Right lobe of liver (tissue), 6 donors: ENCODE measurements at regions not wholly inside any gene's neighbourhood (a gene's known extent, or its start where the extent isn't known, plus 50 kb on each side); places are given as distances from the start of the nearest gene placed in this dataset.

Source experiments
- ATAC-seq, 4 donors: fragments of 200-7000 bp; cut with Tn5 transposase; one replicate each; pipeline ENCODE4 v1.9.1; 2020; ENCODE audit warnings: mild to moderate bottlenecking in 4 of 4, moderate library complexity in 4 of 4
- DNase-seq, 3 donors: peaks; one replicate each; pipeline ENCODE4 v3.0.0-alpha.2; 2020
- H3K27ac ChIP-seq, 3 donors: fragments of 200-600 bp; one replicate each; pipeline ENCODE4 v1.8.0; 2022
- H3K27me3 ChIP-seq, 2 donors: fragments of 200-600 bp; one replicate each; pipeline ENCODE4 v1.8.0; 2022
- H3K36me3 ChIP-seq, 4 donors: fragments of 200-600 bp; sonication (generic) in 1 of 4; one replicate each; pipeline versions ENCODE4 v1.5.1 to v1.8.0; 2017 to 2022; ENCODE audit warnings: control low read depth in 1 of 4
- H3K4me1 ChIP-seq, 4 donors: fragments of 200-600 bp; sonication (generic) in 1 of 4; one replicate each; pipeline versions ENCODE4 v1.5.1 to v1.8.0; 2017 to 2022; ENCODE audit warnings: control low read depth in 1 of 4
- H3K4me3 ChIP-seq, 3 donors: fragments of 200-600 bp; one replicate each; pipeline ENCODE4 v1.8.0; 2022
- H3K9me3 ChIP-seq, 4 donors: fragments of 200-600 bp; sonication (generic) in 1 of 4; one replicate each; pipeline versions ENCODE4 v1.5.1 to v1.8.0; 2017 to 2022; ENCODE audit warnings: control low read depth in 1 of 4
- POLR2A ChIP-seq: fragments of 450-650 bp; IDR thresholded peaks from one replicate; pipeline ENCODE4 v1.6.1; 2017; ENCODE audit warnings: antibody characterized with exemption, mild to moderate bottlenecking
- WGBS: methylation state at CpG from one replicate; pipeline ENCODE4 v1.1.6; 2018; ENCODE audit warnings: low coverage, low lambda C conversion rate; ENCODE audit not compliant: insufficient coverage; ENCODE audit errors: missing lambda C conversion rate; 5-methylcytosine and 5-hydroxymethylcytosine counted together
- intact Hi-C, 2 donors: fragments of 100-400 bp; cut with DNase I; formaldehyde crosslinking; loops; one replicate each; pipeline versions ENCODE4 v1.11.2 to v1.14.1; 2022
- TF ChIP-seq, protein P1 (sequence below), 4 donors: fragments of 200-600 bp in 3 of 4; fragments of 450-650 bp in 1 of 4; IDR thresholded peaks; one replicate each; pipeline versions ENCODE4 v1.5.1 to v1.8.0; 2016 to 2022; ENCODE audit warnings: antibody characterized with exemption in 4 of 4, mild to moderate bottlenecking in 2 of 4
- donor health status: DM: no; HTN: yes; CAD: no.
- donor health status: DM: no; HTN: no; CAD: no.
- donor health status: DM: no; HTN: no; CAD: no.
- donor health status: DM: no; HTN: yes; CAD: no.
- donor health status: DM: no; HTN: yes; CAD: no.

DNA sequence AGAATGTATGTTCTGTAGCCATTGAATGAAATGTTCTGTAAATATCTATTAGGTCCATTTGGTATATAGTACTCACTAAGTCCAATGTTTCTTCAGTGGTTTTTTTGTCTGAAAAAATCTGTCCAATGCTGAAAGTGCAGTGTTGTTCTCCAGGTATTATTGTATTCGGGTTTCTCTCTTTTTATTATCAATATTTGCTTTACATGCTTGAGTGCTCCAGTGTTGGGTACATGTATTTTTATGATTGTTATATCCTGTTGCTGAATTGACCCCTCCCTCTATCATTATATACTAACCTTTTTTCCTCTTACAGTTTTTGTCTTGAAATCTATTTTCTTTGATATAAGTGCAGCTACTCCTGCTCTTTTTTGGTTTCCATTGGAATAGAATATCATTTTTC is 382.2 kb downstream of the CCER1 start:
- Histone ChIP-seq H3K9me3 (no peaks in the 10 kb centered on the region), H3K4me1 (no peaks in the 10 kb centered on the region), H3K4me3 (no peak overlapping the region), H3K36me3 (no peaks in the 10 kb centered on the region), H3K27ac (no peak overlapping the region), H3K27me3 (no peaks in the 10 kb centered on the region)
- WGBS: 16% methylated on average over 1 of the region's 1 CpG
- ATAC-seq (no peak), DNase-seq (no peak)
- intact Hi-C loops: no loop called here
- TF ChIP-seq, protein P1, sequence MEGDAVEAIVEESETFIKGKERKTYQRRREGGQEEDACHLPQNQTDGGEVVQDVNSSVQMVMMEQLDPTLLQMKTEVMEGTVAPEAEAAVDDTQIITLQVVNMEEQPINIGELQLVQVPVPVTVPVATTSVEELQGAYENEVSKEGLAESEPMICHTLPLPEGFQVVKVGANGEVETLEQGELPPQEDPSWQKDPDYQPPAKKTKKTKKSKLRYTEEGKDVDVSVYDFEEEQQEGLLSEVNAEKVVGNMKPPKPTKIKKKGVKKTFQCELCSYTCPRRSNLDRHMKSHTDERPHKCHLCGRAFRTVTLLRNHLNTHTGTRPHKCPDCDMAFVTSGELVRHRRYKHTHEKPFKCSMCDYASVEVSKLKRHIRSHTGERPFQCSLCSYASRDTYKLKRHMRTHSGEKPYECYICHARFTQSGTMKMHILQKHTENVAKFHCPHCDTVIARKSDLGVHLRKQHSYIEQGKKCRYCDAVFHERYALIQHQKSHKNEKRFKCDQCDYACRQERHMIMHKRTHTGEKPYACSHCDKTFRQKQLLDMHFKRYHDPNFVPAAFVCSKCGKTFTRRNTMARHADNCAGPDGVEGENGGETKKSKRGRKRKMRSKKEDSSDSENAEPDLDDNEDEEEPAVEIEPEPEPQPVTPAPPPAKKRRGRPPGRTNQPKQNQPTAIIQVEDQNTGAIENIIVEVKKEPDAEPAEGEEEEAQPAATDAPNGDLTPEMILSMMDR (IDR thresholded peaks at IDR 0.05): no peak
- TF ChIP-seq POLR2A: no peak

DNA sequence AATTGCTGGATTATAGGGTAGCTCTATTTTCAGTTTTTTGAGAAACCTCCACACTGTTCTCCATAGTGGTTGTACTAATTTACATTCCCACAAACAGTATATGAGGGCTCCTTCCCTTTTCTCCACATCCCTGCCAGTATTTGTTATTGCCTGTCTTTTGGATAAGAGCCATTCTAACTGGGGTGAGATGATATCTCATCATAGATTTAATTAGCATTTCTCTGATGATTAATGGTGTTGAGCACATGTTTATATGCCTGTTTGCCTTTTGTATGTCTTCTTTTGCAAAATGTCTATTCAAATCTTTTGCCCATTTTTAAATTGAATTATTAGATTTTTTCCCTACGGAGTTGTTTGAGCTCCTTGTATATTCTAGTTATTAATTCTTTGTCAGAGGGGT is 385.3 kb downstream of the CCER1 start:
- Histone ChIP-seq H3K27ac (no peak overlapping the region), H3K4me3 (no peak overlapping the region), H3K36me3 (no peaks in the 10 kb centered on the region), H3K9me3 (no peaks in the 10 kb centered on the region), H3K27me3 (no peaks in the 10 kb centered on the region), H3K4me1 (no peaks in the 10 kb centered on the region)
- TF ChIP-seq, protein P1 (IDR thresholded peaks at IDR 0.05): no peak
- TF ChIP-seq POLR2A: no peak
- 88% methylated on average over 1 of the region's 1 CpG for WGBS
- no peak for DNase-seq
- intact Hi-C loops: no loop called here
- ATAC-seq: no peak

DNA sequence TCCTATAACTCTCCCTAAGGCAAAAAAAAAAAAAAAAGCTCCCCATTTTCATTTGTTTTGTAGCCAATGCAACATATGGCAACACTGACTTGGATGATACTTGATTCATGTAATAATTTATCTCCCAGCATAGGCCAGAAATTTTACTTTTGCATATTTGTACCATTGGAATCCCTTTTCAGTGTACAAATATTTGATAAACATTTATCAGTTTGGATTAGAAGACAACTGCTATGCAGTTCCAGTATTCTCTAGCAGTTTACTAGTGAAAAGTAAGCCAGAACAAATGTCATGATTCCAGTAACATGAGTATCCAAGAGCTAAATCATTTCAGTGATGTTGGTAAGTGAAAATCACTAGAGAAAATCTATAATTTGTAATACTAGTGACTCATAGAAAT is 392.3 kb downstream of the CCER1 start:
- Histone ChIP-seq H3K27me3 (no peaks in the 10 kb centered on the region), H3K27ac (no peak overlapping the region), H3K4me3 (no peak overlapping the region), H3K36me3 (no peaks in the 10 kb centered on the region), H3K9me3 (no peaks in the 10 kb centered on the region), H3K4me1 (no peaks in the 10 kb centered on the region)
- DNase-seq (no peak), ATAC-seq (no peak)
- TF ChIP-seq POLR2A: no peak
- TF ChIP-seq, protein P1 (IDR thresholded peaks at IDR 0.05): no peak
- intact Hi-C loops: no loop called here

DNA sequence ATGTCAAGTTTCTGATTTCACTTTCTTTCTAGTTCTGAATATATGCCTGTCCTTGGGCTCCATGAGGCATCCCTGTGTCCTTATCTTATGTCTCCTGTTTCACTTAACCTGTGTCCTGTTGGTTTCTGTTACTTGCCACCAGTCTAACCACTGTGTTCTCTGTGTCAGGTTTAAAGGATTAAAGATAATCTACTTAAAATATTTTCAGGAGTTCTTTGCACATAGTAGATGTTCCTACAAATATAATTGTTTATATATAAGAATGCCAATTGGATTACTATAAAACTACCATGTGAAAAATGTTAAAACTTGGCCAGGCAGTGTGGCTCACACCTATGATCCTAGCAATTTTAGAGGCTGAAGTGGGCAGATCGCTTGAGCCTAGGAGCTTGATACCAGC is 406.4 kb downstream of the CCER1 start:
- Histone ChIP-seq H3K9me3 (no peaks in the 10 kb centered on the region), H3K36me3 (no peaks in the 10 kb centered on the region), H3K4me1 (no peaks in the 10 kb centered on the region), H3K4me3 (no peak overlapping the region), H3K27ac (no peak overlapping the region), H3K27me3 (no peaks in the 10 kb centered on the region)
- DNase-seq (no peak), ATAC-seq (no peak)
- 86% methylated on average over 1 of the region's 1 CpG for WGBS
- intact Hi-C loops: no loop called here
- TF ChIP-seq POLR2A: no peak
- TF ChIP-seq, protein P1 (IDR thresholded peaks at IDR 0.05): no peak

DNA sequence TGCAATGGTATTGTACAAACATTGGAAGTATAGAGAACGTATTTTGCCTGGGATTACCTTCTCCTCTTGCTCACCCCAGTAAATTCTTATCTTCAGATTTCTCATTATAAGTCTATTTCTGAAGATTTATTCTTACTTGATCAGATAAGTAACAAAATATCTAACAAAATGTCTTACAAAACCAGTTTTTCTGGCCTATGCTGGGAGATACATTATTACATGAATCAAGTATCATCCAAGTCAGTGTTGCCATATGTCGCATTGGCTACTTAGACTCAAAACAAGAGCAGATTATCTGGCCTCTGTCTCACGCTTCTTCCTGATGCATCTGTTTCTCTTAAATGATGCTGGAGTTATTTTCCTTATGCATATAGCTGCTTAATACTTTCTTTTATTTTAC is 408.5 kb downstream of the CCER1 start:
- no peak for ATAC-seq

More for the DNA sequence above, 408.5 kb downstream of the CCER1 start:
- no peak for DNase-seq
- H3K9me3 ChIP-seq: no peaks in the 10 kb centered on the region
- H3K4me3 ChIP-seq: no peak overlapping the region
- H3K4me1 ChIP-seq: no peaks in the 10 kb centered on the region
- intact Hi-C loops: no loop called here
- H3K27ac ChIP-seq: no peak overlapping the region
- TF ChIP-seq POLR2A: no peak
- no peaks in the 10 kb centered on the region for H3K27me3 ChIP-seq
- 84% methylated on average over 3 of the region's 3 CpGs for WGBS
- no peaks in the 10 kb centered on the region for H3K36me3 ChIP-seq
